SU-DHL-6 (cell line): ENCODE measurements at regions not wholly inside any gene's neighbourhood (a gene's known extent, or its start where the extent isn't known, plus 50 kb on each side); places are given as distances from the start of the nearest gene placed in this dataset.

Experiments
- EZH2phosphoT487 ChIP-seq: fragments of 200-600 bp; sonication (generic), shearing (Covaris generic); conservative IDR thresholded peaks from 2 replicates; pipeline ENCODE4 v1.6.1; 2018; ENCODE audit warnings: mild to moderate bottlenecking, antibody characterized with exemption, low read length, moderate library complexity, mixed read lengths
- TF ChIP-seq, protein P1 (sequence below): fragments of 200-600 bp; sonication (generic); IDR thresholded peaks from one replicate; pipeline ENCODE4 v1.5.1; 2017; ENCODE audit warnings: antibody characterized with exemption, mild to moderate bottlenecking, low read length, moderate library complexity; ENCODE audit not compliant: insufficient read depth, poor library complexity, severe bottlenecking

DNA sequence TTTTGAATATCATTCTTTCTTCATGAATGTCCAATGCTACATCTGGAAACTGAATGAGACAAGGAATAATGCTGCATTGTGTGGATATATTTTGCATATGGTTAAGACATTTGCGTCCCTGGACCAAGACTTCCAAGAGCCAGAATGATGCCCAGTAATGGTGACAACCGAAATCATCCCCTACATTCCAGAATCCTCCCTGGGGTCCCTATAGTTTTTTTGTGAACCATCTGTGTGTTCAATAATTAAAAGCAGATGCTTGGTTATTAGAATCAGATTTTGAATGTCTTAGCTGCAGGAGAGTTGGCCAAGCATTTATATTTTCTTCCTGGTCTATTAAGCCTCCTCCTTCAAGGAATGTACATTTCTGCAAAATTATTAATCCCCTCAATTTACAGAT, 426.7 kb upstream of the CDH8 start:
- TF ChIP-seq, protein P1, sequence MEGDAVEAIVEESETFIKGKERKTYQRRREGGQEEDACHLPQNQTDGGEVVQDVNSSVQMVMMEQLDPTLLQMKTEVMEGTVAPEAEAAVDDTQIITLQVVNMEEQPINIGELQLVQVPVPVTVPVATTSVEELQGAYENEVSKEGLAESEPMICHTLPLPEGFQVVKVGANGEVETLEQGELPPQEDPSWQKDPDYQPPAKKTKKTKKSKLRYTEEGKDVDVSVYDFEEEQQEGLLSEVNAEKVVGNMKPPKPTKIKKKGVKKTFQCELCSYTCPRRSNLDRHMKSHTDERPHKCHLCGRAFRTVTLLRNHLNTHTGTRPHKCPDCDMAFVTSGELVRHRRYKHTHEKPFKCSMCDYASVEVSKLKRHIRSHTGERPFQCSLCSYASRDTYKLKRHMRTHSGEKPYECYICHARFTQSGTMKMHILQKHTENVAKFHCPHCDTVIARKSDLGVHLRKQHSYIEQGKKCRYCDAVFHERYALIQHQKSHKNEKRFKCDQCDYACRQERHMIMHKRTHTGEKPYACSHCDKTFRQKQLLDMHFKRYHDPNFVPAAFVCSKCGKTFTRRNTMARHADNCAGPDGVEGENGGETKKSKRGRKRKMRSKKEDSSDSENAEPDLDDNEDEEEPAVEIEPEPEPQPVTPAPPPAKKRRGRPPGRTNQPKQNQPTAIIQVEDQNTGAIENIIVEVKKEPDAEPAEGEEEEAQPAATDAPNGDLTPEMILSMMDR: no peak
- no peak for TF ChIP-seq EZH2phosphoT487
